GM18951 (cell line): ENCODE measurements at regions not wholly inside any gene's neighbourhood (a gene's known extent, or its start where the extent isn't known, plus 50 kb on each side); places are given as distances from the start of the nearest gene placed in this dataset.

Experiments used
- POLR2A ChIP-seq: IDR thresholded peaks from 4 replicates; pipeline ENCODE4 v1.6.1; 2011; ENCODE audit warnings: mild to moderate bottlenecking; ENCODE audit not compliant: insufficient read length, insufficient read depth; ENCODE audit errors: extremely low read depth
- in situ Hi-C: fragments of 300-500 bp; cut with MboI; formaldehyde crosslinking; loops from one replicate; pipeline ENCODE4 v1.12.0; 2022; ENCODE audit warnings: low sequenced_read_pairs, mixed read lengths, inconsistent platforms; ENCODE audit not compliant: unreplicated experiment

DNA sequence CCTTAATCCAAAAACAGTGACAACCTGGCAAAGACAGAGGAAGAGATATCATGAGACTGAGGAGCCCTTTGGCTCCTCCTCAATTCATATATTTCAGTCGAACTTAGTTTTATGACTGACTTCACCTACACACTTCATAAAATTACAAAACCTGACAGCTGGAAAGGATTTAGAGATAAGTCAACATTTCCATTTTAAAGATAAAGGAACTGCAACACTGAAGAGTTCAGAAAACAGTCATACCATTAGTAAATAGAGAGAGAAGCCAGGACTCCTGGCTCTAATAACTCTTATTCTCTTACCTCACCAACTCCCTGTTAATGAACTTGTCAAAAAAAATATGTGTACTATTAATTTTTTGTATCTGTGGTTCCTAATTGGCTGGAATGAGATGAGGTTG, 141.0 kb upstream of the COL1A2 start:
- in situ Hi-C loops = no loop called here
- TF ChIP-seq POLR2A = no peak

DNA sequence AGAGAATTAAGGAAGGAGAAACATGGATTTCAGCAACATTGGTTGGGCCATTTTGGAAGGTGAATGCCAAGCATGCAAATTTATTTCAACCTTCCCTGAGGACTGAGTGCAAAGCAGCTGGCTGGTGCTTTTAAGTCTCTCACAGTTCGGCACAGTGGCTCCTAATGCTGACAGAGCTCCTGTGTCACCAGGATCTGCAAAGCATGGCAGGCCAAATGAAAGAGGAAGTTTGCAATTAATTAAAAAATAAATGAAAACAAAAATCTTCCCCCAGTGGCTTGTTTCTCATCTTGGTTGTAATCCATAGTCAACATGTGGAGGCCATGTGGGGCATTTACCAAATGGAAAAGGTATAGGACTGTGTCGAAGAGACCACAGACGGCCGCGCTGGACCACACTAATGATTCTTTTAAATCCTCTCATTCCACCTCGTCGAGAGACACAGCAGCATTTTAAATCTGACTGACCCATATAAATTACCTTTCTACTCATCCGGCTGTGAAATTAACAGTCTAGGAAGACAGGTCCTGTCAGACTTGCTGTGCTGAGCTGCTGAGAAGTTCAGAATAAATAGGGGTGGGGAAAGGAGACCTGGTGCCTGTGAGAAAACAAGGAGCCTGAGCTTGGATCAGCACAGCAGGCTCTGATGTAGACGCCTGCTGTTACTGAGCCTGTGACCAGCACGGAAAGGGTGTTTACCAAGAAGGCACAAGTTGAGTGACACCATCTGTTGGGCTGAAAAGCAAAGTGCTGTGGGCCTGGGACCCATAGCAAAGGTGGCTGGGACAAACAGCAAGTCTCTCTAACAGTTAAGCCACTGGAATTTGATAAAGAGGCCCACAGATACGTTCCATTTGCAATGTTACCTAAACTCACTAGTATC, 136.0 kb upstream of the COL1A2 start:
- TF ChIP-seq POLR2A = no peak
- in situ Hi-C loops = no loop called here

GRCh38 chr7:94261067-94261466, 133.6 kb upstream of the COL1A2 start:
- in situ Hi-C loops = no loop called here
- no peak for TF ChIP-seq POLR2A

DNA sequence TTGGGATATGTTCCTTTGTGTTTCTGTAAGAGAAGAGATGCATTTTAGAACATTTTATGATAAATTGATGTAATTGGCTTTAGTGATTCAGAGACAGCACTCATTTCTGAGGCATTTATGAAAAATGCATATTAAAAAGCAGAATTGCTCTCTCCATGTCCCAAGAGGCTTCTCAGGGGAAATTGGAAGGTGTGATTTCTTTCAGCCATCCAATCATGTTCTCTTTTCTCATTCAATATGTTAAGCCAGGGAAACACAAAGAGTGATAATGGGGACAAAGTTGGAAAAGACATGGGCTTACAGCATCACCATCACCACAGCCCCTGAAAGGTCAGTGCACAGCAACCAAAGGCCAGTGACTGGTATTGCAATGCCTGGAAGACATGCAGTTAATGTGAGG, 129.9 kb upstream of the COL1A2 start:
- no peak for TF ChIP-seq POLR2A
- in situ Hi-C loops = no loop called here

GRCh38 chr7:94265456-94265855, 129.2 kb upstream of the COL1A2 start:
- TF ChIP-seq POLR2A = no peak
- in situ Hi-C loops = no loop called here

GRCh38 chr7:94266238-94266644, 128.5 kb upstream of the COL1A2 start:
- TF ChIP-seq POLR2A = no peak
- in situ Hi-C loops = no loop called here

DNA sequence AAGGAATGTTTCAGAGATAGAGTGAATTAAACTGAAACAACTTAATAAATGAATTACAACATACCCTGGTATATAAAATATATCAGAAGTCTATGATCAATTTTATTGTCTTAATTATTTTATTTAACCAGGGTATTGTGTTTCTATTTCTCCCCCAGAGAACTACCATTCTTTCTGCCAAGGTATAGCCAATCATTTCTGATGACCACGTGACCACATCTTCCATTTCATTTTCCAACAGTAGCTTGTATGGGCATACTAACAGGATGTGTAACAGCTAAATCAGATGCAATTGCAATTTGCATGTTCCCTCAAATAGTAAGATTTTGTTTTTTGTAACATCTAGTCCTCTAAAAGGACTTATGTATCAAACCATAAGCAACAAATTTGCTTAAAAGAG, 123.9 kb upstream of the COL1A2 start:
- in situ Hi-C loops = no loop called here
- TF ChIP-seq POLR2A = no peak

DNA sequence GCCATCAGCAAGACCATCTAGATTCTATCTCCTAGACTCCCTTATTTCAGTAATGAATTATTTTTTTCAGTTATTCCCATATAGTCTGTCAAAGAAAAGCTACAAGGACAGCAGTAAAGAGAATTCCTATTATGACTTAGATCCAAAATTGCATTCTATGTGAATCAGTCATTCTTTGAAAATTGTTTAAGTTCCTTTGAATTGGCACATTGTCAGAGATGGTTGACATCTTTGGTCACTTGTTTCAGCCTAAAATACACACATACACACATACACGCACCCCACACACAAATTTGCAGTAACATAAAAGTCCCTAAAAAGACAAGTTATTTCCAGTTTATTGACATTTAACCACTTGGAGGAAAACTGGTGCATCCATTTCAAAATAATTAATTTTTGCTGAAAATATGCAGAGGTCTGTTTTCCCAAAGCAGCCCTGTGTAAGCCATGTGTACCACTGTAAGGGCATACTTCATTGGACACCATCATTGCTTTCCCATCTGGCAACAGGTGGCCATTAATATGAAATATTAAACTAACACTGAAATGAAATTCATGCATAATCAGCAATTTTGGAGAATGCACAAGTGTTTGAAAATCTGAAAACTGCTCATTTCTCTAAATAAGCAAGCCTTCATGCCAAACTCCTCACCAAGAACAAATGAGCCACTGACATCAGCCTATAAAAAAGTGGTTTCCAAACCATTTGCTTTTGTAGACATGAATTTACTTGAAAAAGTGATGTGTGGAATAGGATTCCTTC, 121.7 kb upstream of the COL1A2 start:
- in situ Hi-C loops = no loop called here
- no peak for TF ChIP-seq POLR2A

- in situ Hi-C loops = no loop called here
- no peak for TF ChIP-seq POLR2A
These were observed 119.9 kb upstream of the COL1A2 start for GRCh38 chr7:94274828-94275227.

DNA sequence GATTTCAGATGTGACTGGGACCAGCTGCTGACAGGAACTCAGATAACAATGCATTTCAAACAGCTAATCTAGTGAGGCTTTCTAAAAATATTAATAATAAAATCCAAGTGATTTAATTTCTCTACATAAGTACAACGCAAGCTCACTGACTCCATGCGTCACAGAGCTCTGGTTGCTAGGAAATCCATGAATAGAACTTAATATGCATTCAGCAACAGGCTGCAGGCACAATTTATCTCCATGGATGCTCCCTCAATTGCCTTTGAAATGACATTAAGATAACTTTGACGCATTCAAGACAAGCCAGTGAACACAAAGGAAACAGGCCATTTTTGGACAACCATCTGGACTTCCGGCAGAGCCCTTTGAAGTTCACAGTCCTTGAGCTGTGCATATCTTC, 118.7 kb upstream of the COL1A2 start:
- TF ChIP-seq POLR2A = no peak
- in situ Hi-C loops = no loop called here

DNA sequence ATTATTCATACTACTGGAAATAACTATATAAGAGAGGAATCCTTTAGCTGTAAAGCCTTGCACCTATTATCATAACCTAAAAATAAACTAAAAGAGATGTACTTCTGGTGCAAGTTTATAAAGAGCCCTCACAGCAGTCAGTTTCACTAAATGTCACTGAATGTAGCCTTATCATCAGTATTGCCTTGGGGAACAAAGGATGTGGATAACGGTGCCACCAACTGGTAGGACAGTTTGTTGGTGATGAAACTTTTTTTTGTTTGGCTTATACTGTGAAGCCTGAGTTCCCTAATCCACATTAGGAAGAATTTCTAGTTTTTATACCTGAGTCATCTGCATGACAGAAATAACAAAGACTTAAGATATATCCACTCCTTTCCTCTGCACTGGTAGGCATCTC, 117.9 kb upstream of the COL1A2 start:
- in situ Hi-C loops = no loop called here
- TF ChIP-seq POLR2A = no peak

DNA sequence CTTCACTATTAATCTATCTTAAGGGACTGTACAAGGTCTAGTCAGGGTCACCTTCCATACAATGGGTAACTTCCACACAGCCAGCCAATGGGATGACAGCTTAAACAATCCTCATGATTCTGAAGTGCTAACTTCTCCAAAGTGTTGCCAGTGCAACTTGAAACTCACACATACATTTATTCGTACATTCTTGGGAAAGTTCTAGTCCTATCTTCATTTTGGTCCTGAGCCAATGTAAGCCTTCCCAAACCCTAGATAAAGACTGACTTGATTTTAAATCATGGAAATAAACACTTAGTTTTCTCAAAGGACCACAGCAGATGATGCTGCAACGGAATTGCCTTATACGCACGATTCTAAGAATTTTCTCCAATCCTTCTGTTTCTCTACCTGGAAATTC, 117.5 kb upstream of the COL1A2 start:
- no peak for TF ChIP-seq POLR2A
- in situ Hi-C loops = no loop called here

- in situ Hi-C loops = no loop called here
- TF ChIP-seq POLR2A = no peak
These were observed 113.8 kb upstream of the COL1A2 start for GRCh38 chr7:94280851-94281250.

- TF ChIP-seq POLR2A = no peak
- in situ Hi-C loops = no loop called here
These were observed 110.6 kb upstream of the COL1A2 start for GRCh38 chr7:94284104-94284503.

DNA sequence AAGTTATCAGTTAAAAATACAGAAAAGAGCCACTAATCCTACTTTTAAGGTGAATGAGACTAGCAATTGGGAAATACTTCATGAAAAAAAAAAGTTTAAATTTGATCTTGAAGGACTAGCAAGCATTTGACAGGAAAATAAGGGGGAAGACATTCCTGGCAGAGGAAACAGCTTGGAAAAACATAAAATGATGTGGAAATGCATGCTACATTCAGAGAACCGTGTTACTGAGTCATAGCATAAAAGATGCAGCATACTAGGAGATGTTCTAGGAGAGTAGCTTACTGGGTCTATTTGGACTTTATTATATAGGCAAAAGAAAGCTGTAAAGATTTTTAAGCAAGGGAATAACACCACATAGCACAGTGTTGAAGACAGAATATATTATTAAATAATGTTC, 108.6 kb upstream of the COL1A2 start:
- in situ Hi-C loops = no loop called here
- no peak for TF ChIP-seq POLR2A
